NOMO-1 treated with dmso at 0.1 percent for 144 hours (cell line): ENCODE measurements at regions not wholly inside any gene's neighbourhood (a gene's known extent, or its start where the extent isn't known, plus 50 kb on each side); places are given as distances from the start of the nearest gene placed in this dataset.
"Not testable (repeated sequence)": the region's sequence is repeated elsewhere in the genome, so short reads cannot be mapped to it uniquely, and the experiment has no call there.

Experiments used
- DNase-seq: peaks from one replicate; lab custom pipeline; 2025; ENCODE audit not compliant: unreplicated experiment; lab: John Stamatoyannopoulos, UW

- DNase-seq = no peak
These were observed 610.9 kb downstream of the CHSY3 start for GRCh38 chr5:130514984-130515690.

GRCh38 chr5:130502702-130503101, 598.4 kb downstream of the CHSY3 start:
- DNase-seq = no peak

- peak; percentile 17 for DNase-seq
These were observed 597.0 kb downstream of the CHSY3 start for GRCh38 chr5:130501151-130501865.

- DNase-seq = not testable (repeated sequence)
These were observed 596.2 kb downstream of the CHSY3 start for GRCh38 chr5:130500495-130500894.

GRCh38 chr5:130496215-130496614, 592.0 kb downstream of the CHSY3 start:
- DNase-seq = no peak

- DNase-seq = peak; percentile 57
These were observed 584.0 kb downstream of the CHSY3 start for GRCh38 chr5:130488252-130488651.

GRCh38 chr5:130479045-130479804, 575.0 kb downstream of the CHSY3 start:
- no peak for DNase-seq

- DNase-seq = no peak
These were observed 572.1 kb downstream of the CHSY3 start for GRCh38 chr5:130476325-130476724.

- no peak for DNase-seq
These were observed 558.3 kb downstream of the CHSY3 start for GRCh38 chr5:130462516-130462915.

- no peak for DNase-seq
These were observed 550.9 kb downstream of the CHSY3 start for GRCh38 chr5:130455175-130455574.

- no peak for DNase-seq
These were observed 548.5 kb downstream of the CHSY3 start for GRCh38 chr5:130452744-130453143.

- no peak for DNase-seq
These were observed 532.2 kb downstream of the CHSY3 start for GRCh38 chr5:130436430-130436829.

GRCh38 chr5:130427222-130427955, 523.1 kb downstream of the CHSY3 start:
- no peak for DNase-seq

- DNase-seq = peak; percentile 18
These were observed 521.2 kb downstream of the CHSY3 start for GRCh38 chr5:130425424-130425823.

GRCh38 chr5:130424341-130424740, 520.1 kb downstream of the CHSY3 start:
- no peak for DNase-seq

- DNase-seq = no peak
These were observed 498.6 kb downstream of the CHSY3 start for GRCh38 chr5:130402906-130403305.

- no peak for DNase-seq
These were observed 495.8 kb downstream of the CHSY3 start for GRCh38 chr5:130400091-130400490.

- DNase-seq = no peak
These were observed 494.6 kb downstream of the CHSY3 start for GRCh38 chr5:130398825-130399224.

GRCh38 chr5:130397727-130398126, 493.5 kb downstream of the CHSY3 start:
- not testable (repeated sequence) for DNase-seq

- no peak for DNase-seq
These were observed 492.9 kb downstream of the CHSY3 start for GRCh38 chr5:130397132-130397531.

- not testable (repeated sequence) for DNase-seq
These were observed 487.5 kb downstream of the CHSY3 start for GRCh38 chr5:130391727-130392264.
